HG03097 (cell line): ENCODE measurements at regions not wholly inside any gene's neighbourhood (a gene's known extent, or its start where the extent isn't known, plus 50 kb on each side); places are given as distances from the start of the nearest gene placed in this dataset.

ENCODE experiments used
- ATAC-seq: cut with Tn5 transposase; IDR thresholded peaks from one replicate; pipeline ENCODE4 v1.9.1; 2021; ENCODE audit not compliant: unreplicated experiment, low FRiP score

DNA sequence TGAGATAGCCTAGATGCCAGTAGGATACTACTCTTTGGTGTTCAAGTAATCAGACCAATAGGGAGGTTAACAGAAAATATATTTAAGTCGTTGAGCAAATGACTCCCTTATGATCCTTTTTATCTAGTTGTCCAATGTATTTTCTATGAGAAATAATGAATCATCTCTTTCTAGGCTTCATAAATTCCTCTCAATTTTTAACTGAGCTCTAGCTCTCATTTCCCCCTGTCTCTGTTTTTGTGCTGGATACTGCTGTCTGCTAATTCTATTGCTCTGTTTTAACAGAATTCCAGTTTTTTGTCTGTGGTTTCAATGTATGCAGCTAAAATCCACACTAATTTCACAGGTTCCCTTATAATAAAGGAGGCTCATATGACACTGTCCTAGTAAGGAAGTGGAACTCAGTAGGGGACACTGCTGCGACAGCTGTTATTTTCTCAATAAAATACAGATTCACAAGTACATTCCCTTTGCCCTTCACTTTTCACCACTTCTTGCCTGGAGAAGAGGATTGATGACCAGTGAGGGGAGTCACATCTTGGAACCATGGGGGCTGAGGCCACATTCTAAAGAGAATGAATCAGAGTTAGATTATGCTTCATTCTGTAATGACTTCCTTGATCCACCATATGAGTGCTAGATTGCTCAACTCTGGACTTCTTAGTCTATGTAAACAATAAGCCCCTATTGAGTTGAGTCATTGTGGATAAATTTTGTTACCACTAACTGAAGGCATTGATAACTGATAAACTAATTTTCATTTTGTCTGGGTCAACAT is 558.7 kb upstream of the KCNMB2 start:
- ATAC-seq = no peak

DNA sequence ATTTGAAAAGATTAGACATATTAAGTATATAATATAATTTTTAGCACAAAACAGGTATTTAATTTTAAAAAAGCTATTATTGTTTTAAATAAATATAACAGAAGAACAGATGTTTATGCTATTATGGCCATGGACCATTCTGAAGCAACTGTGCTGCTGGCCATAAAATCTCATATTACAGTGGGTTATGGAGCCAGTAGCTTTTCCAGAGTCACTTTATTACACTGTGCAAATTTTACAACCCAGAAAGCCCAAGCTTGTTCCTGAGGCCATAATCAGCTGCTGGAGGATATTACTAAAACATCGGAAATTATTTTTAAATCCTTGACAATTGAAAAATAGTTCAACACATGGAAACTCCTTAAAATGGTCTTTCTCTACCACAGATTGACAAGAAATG is 557.3 kb upstream of the KCNMB2 start:
- no peak for ATAC-seq

DNA sequence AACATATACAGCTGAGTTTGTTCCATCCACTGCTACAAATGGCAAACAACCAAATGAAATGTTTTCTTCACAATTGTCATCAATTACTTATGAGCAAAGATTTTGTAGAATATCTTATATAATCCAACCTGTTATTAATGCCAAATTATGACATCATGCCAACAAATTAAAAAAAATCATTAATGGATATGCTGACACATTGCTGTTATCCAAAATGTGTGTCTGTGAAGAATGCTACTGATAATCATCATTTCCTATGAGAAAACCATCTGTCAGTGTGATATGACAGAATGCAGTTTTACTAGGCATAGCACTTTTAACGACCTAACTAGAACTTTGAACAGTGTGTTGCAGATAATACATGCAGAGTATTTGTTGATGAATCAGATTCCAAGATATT is 556.5 kb upstream of the KCNMB2 start:
- ATAC-seq = no peak

DNA sequence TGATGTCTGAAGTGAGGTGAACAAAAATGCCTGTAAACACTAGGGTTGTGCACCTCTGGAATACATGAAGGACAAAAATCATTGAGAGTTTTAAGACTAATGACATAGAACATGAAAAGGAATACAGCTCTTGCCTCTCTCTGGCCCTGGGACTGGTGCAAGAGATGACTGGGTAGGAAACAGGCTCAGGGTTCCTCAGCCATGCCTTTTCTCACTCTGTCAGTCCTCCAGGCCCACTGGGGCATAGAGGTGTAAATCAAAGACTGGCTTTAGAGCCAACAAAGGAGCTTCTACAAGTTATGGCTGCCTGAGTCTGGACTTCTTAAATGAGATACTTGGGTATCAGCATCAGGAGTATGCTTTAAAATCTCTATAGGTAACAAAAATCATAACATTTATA is 554.7 kb upstream of the KCNMB2 start:
- ATAC-seq = no peak

DNA sequence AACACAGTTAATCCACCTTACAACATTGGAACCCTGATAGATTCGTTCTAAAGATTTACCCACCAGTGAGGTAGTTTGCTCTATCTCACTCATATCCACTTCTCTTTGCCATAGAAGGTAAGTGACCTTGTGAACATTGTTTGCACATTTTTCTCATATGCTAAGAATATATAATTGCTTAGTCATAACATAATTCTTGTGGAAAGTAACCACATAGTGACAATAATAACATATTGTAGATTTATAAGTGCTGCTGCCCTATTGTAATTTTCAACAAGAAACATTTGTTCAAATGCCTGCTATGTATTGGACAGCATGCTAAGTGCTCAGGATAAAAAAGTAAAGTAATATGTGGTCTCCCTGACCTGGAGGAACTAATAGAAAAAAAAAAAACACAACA is 554.2 kb upstream of the KCNMB2 start:
- ATAC-seq = no peak

DNA sequence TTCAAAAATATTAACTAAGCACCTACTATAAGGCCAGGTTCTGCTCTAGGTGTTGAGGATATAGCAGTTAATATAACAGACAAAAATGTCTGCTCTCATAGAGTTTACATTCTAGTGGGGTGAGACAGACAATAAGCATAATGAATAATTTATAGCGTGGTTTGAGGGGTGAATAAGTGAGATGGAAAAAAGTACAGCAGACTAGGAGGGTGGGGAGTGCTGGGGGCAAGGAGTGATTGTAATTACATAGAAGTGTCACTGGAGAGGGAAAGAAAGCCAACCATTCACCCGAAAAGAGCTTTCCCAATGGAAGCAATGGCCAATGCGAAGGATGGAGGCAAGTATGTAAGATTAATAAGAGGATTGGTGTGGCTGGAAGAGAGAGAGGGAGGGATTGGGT is 552.9 kb upstream of the KCNMB2 start:
- no peak for ATAC-seq

DNA sequence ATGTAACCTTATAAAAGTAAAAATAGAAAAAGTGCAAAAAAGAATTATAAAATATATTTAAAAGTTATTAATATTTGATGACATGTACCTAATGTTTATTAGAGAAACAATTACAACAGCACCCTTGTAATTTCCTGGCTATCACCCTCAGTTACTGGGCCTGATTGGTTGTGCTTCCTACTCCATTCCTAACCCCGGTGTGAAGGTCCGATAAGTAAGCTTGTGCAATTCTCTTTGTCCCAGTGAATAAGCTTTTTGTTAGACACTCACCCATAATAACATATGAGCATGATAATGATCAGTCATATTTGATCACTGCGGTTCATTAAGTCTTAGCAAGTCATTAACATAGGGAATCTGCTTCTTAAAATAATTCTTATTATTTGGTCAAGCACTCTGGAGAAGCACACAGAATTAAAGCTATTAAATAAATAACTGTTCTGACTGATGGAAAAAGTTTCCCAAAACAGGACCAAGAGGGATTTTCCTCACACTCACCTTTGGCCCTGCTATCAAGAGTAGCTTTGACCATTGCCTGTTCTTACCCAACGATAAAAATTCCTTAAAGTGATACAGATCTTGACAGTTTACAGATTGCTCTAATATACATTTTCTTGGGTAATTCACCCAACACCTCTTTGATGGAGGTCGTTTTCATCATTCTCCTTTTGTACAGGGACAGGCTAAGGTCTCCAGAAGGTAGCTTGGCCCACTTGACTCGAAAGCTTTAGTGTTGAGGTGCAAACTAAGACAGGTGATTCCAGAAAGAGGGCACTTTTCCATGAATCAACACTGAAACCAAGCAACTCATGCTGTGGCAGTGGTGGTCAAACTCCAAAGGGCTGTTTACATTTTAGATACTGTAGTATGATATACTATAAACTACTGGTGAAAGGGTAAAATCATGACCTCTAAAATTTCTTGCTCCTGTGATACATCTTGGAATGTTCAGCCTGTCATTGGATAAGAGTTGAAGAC is 543.0 kb upstream of the KCNMB2 start:
- ATAC-seq = no peak

DNA sequence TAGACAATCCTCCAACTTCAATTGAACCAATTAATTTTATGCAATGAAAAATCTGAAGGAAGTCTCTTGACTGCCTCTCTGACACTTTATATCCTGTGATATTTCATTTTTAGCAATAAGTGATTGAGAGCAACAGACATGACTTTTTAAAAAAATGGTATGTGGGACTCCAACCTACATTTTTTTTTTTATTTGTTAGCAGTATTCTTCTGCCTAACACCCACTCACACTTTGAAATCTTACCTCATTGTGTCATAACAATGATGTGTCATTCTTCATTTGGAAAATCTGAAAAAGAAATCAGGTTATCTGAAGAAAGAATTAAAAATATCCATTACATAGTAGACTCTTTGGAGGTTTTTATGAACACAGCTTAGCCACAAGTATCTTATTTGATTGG is 541.3 kb upstream of the KCNMB2 start:
- ATAC-seq = no peak

DNA sequence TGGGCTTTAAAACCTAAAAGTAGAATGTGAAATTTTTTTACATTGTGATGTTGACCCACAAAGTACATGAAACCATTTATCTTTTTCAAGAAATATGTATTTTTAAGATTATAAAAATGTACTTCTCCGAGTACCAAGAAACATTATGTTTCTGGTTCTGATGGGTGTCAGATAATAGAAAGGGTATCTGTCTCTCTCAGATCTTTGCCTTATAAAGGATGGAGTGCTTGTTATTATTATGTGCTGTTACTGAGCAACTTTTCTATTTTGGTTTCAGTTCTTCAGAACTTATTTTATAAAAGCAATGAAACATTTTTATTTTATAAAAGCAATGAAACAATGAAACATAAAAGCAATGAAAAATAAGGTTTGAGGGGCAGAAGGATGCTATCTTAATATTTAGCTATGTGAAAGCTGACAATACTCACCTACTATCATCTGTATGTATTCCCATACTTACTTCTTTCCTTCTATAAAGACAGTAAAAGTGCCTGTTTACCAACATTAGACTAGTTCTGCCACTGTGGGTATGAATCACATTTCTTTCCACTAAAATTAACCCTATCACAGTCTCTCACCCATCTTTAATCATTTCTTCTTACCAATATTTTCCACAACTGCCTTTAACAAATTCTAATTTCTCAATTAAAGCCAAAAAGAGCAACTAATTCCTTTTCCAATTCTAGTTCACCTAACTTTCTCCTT is 540.7 kb upstream of the KCNMB2 start:
- ATAC-seq = no peak

DNA sequence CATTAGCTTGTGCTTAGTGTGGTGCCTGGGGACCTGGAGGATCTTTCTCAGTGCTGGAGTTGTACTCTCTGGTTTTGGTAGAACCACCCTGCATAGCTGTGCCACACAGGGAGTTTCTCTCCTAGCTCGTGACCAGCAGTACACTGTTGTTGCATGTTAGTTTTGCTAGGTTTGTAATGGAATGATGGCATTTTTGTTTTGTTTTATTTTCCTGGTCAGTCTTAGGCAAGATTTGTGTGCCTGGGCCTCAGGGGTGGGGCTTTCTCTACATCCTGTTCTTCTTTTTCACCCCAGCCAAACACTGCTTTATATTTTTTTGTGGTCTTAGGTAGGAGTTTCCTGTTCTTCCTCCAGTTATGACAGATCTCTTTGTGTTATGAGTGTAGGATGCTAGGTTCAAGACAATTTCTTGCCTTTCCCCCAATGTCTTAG is 534.5 kb upstream of the KCNMB2 start:
- peak; percentile 98 for ATAC-seq

DNA sequence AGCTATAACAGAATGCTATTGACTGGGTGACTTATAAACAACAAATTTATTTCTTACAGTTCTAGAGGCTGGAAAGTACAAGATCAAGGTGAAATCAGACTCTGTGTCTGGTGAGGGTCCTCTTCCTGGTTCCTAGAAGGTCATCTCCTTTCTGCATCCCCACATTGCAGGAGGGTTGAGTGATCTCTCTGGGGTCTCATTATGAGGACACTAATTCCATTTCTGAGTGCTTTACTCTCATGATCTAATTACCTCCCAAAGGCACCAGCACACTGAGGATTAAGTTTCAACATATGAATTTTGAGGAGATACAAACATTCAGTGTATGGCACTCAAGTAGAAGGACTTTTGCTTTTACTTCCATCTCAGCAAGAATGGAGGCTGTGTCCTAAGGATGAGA is 534.1 kb upstream of the KCNMB2 start:
- ATAC-seq = no peak

DNA sequence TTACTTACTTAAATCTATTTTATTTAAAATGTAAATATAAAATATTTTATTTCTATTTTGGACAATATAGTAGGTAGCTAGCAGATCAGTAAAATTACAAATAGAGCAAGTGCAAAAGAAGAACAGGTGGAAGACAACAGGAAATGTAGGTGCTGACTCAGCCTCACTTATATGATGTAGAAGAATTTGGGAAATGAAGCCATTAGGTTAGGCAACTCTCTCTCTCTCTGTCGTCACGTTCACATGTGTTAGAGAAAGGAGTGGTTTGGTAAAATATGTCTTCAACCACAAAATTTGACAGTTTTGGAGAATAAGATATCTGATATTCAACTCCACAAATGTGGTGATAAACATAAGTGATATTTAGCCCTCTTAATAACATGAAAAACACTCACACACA is 532.5 kb upstream of the KCNMB2 start:
- ATAC-seq = no peak

DNA sequence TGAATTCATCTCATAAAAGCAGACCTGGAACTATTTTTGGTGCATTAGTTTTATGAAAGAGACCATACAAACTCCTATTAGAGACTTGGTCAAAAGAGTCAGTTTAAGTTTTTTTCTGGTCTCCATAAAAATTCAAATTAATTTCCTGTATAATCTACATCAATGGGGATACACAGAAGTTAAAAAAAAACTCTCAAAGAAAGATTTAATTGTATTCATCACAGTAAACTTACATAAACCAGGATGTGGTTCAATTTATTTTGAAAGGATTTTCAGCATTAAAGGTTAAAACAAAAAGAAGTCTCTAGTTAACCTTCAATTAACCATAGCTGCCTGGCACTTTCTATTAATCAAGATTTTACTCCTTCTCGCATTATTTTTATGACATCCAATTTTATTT is 530.3 kb upstream of the KCNMB2 start:
- no peak for ATAC-seq

DNA sequence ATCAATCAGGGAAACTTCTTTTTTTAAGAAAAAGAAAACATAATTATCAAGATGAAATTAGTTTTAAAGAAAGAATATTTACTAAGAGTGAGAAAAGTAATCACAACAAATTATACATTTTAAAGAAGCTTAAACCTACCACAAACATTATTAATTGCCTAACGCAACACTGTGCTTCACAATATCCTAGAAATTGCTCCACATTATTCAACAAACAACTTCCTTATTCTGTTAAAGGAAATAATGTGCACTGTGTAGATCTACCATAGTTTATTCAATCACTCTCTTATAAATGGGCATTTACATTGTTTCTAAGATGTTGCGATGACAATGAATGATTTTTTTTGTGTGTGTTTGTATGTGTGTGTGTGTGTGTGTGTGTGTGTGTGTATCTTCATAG is 525.9 kb upstream of the KCNMB2 start:
- no peak for ATAC-seq

DNA sequence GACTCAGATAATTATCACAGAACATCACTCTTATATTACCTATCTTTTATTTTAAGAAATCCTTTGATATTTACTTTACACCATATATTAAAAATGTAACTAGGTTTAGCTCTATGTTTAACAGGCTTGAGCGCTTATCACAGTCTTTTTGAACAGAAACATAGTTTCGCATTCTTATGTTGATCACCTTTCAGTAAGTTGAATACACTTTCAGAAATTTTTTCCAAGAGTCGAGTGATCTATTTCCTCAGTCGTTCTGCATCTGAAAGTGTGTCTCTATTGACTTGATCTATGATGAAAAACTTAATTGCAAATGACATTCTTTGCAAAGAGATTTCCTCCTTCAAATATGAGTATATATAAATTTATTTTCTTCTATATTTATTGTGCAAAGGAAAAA is 516.6 kb upstream of the KCNMB2 start:
- ATAC-seq = no peak

DNA sequence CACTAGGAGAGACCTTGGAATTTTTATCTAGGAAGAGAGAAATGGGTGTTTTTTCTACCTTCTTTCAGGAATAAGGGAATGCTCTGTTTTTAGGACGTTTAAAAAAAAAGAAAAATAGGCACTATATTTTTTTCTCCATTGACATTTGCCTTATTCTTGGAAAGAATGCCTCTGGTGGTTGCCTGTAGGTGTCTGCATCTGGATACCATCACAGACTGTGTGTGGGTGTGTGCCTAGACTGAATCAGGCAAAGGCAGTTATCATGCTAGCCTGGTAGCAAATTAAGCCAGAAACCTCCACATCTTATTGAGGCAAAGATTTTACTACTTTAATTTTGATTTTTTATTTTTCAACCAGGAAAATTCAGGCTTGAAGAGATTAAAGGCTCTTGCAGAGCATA is 513.6 kb upstream of the KCNMB2 start:
- no peak for ATAC-seq

DNA sequence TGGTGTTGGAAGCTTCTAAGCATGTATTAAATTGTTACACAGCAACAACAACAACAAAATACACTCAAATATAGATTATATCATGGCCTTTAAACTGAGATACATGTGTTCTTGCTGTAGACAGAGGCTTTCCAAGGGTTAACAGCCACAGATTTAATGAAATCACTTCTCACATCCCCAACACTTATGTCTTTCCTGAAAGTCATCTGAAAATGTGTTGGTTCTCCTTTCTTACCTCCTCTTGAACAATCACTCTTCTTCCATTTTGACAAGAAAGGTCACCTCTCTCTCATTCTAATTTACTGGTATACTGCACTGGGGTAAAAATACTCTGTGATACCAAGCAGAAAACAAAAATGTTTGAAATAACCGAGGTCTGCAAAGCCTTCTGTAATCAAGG is 507.3 kb upstream of the KCNMB2 start:
- no peak for ATAC-seq

DNA sequence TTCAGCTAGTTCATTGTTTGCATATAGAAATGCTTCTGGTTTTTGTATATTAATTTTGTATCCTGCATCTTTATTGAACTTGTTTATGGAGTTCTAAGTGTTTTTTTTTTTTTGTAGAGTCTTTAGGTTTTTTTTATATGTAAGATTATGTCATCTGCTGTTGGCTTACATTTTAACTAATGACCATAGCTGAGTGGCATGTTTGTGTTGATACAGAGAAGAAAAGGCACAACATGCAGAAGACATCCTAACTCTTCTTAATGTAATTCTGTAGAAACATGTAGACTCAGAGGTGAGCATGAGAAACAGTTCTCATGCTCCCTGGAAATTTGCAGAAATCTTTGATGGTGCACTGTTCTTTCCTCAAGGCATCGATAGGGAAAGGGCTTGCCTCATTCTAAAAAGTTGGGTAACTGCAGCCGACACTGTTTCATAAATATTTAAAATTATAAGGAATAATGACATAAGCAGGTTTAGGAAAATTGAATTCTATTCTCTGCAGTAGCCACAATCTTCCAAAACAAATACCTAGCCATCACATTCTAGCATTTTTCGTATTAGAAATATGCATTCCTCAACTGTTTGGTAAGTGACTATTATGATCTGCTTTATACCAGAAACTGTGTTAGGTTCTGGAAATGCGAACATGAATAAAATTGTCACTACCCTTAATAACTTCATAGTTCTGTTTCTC is 499.6 kb upstream of the KCNMB2 start:
- ATAC-seq = no peak

DNA sequence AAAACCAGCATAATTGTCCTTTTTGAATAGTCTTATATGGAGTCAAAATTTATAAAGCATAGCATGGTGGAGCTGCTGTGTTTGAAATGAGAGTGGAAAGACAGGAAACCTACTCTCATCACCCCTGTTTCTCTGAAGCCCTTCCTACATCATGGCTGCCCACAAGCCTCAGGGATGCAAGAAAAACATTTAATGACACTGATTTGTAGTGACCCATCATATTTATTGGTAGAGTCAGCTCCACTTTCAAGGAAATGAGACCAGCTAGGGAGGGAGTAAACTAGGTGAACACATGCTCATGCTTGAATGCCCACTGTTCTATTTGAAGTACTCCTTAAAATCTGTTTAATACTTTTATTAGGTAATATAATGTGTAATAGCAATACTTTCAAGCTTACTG is 494.3 kb upstream of the KCNMB2 start:
- no peak for ATAC-seq

DNA sequence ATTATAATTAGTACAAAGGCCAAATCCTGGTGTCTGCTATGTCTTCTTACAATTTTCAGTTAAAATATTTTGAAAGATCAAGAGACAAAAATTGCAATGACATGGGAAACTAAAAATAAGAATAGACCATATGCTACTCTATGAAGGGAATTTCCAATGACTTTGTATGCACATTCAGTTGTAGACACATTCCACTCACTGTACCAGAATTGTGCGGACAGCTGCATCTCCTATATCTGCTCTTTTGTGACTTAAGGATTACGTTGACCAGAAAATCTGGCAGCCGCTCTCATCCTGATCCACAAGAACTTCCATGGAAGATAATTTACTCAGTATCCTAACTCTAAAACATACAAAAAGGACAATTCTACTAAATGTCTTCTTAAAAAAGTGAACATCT is 493.9 kb upstream of the KCNMB2 start:
- ATAC-seq = no peak

DNA sequence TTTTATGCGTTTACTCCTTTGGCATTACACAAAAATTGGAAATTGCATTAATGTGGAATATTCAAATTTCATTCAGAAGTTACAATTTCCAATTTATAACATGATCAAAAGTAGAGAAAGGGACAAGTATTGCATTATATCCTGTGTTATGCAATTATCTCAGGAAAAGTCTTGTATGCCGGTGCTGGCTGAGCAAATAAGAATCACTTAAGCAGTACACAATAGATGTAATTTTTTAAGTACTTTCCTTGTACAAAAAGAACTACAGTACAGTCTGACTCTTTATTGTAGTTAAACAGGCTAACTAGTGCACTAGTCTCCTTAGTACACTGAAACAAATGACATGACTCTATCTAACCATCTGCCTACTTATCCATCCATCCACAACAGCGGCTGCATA is 493.2 kb upstream of the KCNMB2 start:
- no peak for ATAC-seq
